NT2/D1 (cell line): ENCODE measurements at regions not wholly inside any gene's neighbourhood (a gene's known extent, or its start where the extent isn't known, plus 50 kb on each side); places are given as distances from the start of the nearest gene placed in this dataset.

Source experiments
- SUZ12 ChIP-seq: IDR thresholded peaks from 2 replicates; pipeline ENCODE4 v1.6.1; 2011; ENCODE audit not compliant: insufficient read length, insufficient read depth; ENCODE audit errors: extremely low read depth
- YY1 ChIP-seq: IDR thresholded peaks from 2 replicates; pipeline ENCODE4 v1.6.1; 2011; ENCODE audit not compliant: insufficient read length, insufficient read depth
- ZNF274 ChIP-seq: IDR thresholded peaks from 2 replicates; pipeline ENCODE4 v1.6.1; 2011; ENCODE audit warnings: mild to moderate bottlenecking, low read depth, low read length

GRCh38 chr1:94319319-94320102 is 82.1 kb upstream of the ARHGAP29 start:
- TF ChIP-seq YY1 = no peak
- no peak for TF ChIP-seq SUZ12
- TF ChIP-seq ZNF274 = no peak
